PC-9 (cell line): ENCODE measurements at regions not wholly inside any gene's neighbourhood (a gene's known extent, or its start where the extent isn't known, plus 50 kb on each side); places are given as distances from the start of the nearest gene placed in this dataset.

Experiments used
- BruUV-seq: library from RNA; stranded (reverse); fragments of 400-500 nt; replicated peaks from 2 replicates; lab custom pipeline; 2021; lab: Mats Ljungman, UMichigan
- CTCF ChIA-PET: fragments of 300-600 bp; sonication (Branson Sonifier 250); formaldehyde crosslinking; loops from one replicate; lab custom pipeline; 2022; ENCODE audit warnings: antibody characterized with exemption; lab: Charles Lee
- POLR2A ChIA-PET: fragments of 300-600 bp; sonication (Branson Sonifier 250); formaldehyde crosslinking; loops from one replicate; lab custom pipeline; 2022; ENCODE audit warnings: antibody characterized with exemption; ENCODE audit not compliant: unreplicated experiment; lab: Charles Lee
- DNase-seq, 2 experiments: peaks; one replicate each; pipeline versions ENCODE4 v3.0.0 to v3.0.0-alpha.2; 2015 to 2022; ENCODE audit warnings: mixed read lengths in 1 of 2
- H2AFZ ChIP-seq: fragments of 200-600 bp; sonication (generic); 2 replicates; pipeline ENCODE4 v1.8.1; 2017; ENCODE audit warnings: antibody characterized with exemption
- H3F3A ChIP-seq: fragments of 200-600 bp; sonication (generic); 2 replicates; pipeline ENCODE4 v1.8.1; 2017; ENCODE audit warnings: antibody characterized with exemption, mild to moderate bottlenecking, low read depth; ENCODE audit not compliant: insufficient read depth
- H3K27ac ChIP-seq: fragments of 200-600 bp; sonication (generic); 2 replicates; pipeline ENCODE4 v1.6.1; 2016; ENCODE audit warnings: mixed run types
- H3K27me3 ChIP-seq: fragments of 200-600 bp; sonication (generic); 2 replicates; pipeline ENCODE4 v1.6.1; 2016; ENCODE audit warnings: low read depth, mixed run types; ENCODE audit not compliant: insufficient read depth
- H3K36me3 ChIP-seq: fragments of 200-600 bp; sonication (generic); 2 replicates; pipeline ENCODE4 v1.6.1; 2016; ENCODE audit warnings: low read depth, mixed run types
- H3K4me1 ChIP-seq: fragments of 200-600 bp; sonication (generic); replicated peaks from 2 replicates; pipeline ENCODE4 v1.6.1; 2016; ENCODE audit warnings: mixed run types; ENCODE audit not compliant: insufficient read depth
- H3K4me2 ChIP-seq: fragments of 200-600 bp; sonication (generic); 2 replicates; pipeline ENCODE4 v1.6.1; 2017; ENCODE audit warnings: mixed run types
- H3K4me3 ChIP-seq: fragments of 200-600 bp; sonication (generic); 2 replicates; pipeline ENCODE4 v1.6.1; 2016; ENCODE audit warnings: mixed run types
- H3K79me2 ChIP-seq: fragments of 200-600 bp; sonication (generic); 2 replicates; pipeline ENCODE4 v1.6.1; 2017; ENCODE audit warnings: low read depth, mixed run types
- H3K9me2 ChIP-seq: fragments of 200-600 bp; sonication (generic); 2 replicates; pipeline ENCODE4 v1.8.1; 2017; ENCODE audit warnings: mild to moderate bottlenecking; ENCODE audit not compliant: insufficient read depth
- H3K9me3 ChIP-seq: fragments of 200-600 bp; sonication (generic); 2 replicates; pipeline ENCODE4 v1.8.1; 2016; ENCODE audit warnings: low read depth; ENCODE audit not compliant: insufficient read depth
- H4K20me1 ChIP-seq: fragments of 200-600 bp; sonication (generic); 2 replicates; pipeline ENCODE4 v1.8.1; 2017; ENCODE audit not compliant: insufficient read depth
- EZH2 ChIP-seq: fragments of 200-600 bp; sonication (generic); IDR thresholded peaks from 2 replicates; pipeline ENCODE4 v1.8.0; 2017; ENCODE audit warnings: antibody characterized with exemption, low read depth
- intact Hi-C: fragments of 100-400 bp; cut with micrococcal nuclease; formaldehyde crosslinking; loops from one replicate; pipeline ENCODE4 v1.10.0; 2022; ENCODE audit not compliant: unreplicated experiment
- TF ChIP-seq, protein P1 (sequence below): fragments of 200-600 bp; sonication (generic); conservative IDR thresholded peaks from 2 replicates; pipeline ENCODE4 v1.6.1; 2017; ENCODE audit warnings: mixed run types, antibody characterized with exemption, mild to moderate bottlenecking, moderate library complexity

DNA sequence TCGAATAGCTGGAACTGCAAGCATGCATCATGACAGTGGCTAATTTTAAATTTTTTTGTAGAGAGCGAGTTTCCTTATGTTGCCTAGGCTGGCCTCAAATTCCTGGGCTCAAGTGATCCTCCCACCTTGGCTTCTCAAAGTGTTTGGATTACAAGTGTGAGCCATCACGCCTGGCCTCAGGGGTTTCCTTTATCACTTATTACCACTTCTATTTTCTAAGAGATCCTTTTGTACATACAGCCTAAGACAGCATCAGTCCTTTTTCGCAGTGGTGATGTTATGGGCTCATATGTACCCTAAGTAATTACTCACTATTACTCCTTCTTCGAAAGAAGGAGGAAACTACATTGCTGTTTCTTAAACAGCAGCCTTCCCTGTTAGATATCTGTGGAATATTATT is 54.1 kb upstream of the CDKN2AIP start:
- no peak overlapping the region for H3K4me3 ChIP-seq
- DNase-seq, result no peak
- H3K4me2 ChIP-seq, result no peak overlapping the region
- BruUV-seq, result no TSS peak
- no peaks in the 10 kb centered on the region for H4K20me1 ChIP-seq
- H3F3A ChIP-seq, result no peaks in the 10 kb centered on the region
- H2AFZ ChIP-seq, result no peak overlapping the region
- intact Hi-C loops, result no loop called here
- H3K9me3 ChIP-seq, result no peaks in the 10 kb centered on the region
- H3K79me2 ChIP-seq, result no peaks in the 10 kb centered on the region
- TF ChIP-seq EZH2, result no peak
- TF ChIP-seq, protein P1, sequence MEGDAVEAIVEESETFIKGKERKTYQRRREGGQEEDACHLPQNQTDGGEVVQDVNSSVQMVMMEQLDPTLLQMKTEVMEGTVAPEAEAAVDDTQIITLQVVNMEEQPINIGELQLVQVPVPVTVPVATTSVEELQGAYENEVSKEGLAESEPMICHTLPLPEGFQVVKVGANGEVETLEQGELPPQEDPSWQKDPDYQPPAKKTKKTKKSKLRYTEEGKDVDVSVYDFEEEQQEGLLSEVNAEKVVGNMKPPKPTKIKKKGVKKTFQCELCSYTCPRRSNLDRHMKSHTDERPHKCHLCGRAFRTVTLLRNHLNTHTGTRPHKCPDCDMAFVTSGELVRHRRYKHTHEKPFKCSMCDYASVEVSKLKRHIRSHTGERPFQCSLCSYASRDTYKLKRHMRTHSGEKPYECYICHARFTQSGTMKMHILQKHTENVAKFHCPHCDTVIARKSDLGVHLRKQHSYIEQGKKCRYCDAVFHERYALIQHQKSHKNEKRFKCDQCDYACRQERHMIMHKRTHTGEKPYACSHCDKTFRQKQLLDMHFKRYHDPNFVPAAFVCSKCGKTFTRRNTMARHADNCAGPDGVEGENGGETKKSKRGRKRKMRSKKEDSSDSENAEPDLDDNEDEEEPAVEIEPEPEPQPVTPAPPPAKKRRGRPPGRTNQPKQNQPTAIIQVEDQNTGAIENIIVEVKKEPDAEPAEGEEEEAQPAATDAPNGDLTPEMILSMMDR, result no peak
- H3K27me3 ChIP-seq, result 0 out of 2 replicates have a peak, but pooled peaks cover 5% of the 10 kb centered on the region
- H3K27ac ChIP-seq, result no peak overlapping the region
- no peaks in the 10 kb centered on the region for H3K4me1 ChIP-seq
- no peaks in the 10 kb centered on the region for H3K9me2 ChIP-seq
- ChIA-PET CTCF (no interaction called here), POLR2A (no interaction called here)
- no peaks in the 10 kb centered on the region for H3K36me3 ChIP-seq

DNA sequence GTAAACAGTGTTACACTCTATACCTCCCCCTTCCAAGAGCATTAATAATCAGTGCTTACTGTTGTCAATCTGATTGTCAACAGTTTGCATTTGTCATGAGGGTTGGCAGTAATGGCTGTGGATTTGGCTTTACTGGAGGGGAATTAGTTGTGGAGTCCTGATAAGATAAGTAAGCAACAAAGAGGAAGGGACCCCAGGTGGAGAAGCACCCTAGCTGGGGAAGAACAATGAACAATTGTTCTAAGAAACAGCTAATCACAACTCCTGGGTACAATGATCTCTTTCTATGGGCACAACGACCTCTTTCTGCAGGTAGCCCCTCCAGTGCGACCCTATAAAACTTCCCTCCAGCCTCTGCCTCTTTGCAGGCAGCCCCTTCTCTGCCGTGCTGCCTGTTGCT is 53.2 kb upstream of the CDKN2AIP start:
- Histone ChIP-seq H3K4me3 (no peak overlapping the region), H2AFZ (no peak overlapping the region), H3K4me1 (no peaks in the 10 kb centered on the region), H3K79me2 (no peaks in the 10 kb centered on the region), H3K27ac (no peak overlapping the region), H3K27me3 (0 out of 2 replicates have a peak, but pooled peaks cover 5% of the 10 kb centered on the region), H3K36me3 (no peaks in the 10 kb centered on the region), H3K4me2 (no peak overlapping the region), H4K20me1 (no peaks in the 10 kb centered on the region), H3K9me3 (no peaks in the 10 kb centered on the region), H3K9me2 (no peaks in the 10 kb centered on the region), H3F3A (no peaks in the 10 kb centered on the region)
- DNase-seq, result no peak
- no peak for TF ChIP-seq EZH2
- TF ChIP-seq, protein P1, result no peak
- ChIA-PET POLR2A (no interaction called here), CTCF (no interaction called here)
- intact Hi-C loops, result no loop called here
- no TSS peak for BruUV-seq

DNA sequence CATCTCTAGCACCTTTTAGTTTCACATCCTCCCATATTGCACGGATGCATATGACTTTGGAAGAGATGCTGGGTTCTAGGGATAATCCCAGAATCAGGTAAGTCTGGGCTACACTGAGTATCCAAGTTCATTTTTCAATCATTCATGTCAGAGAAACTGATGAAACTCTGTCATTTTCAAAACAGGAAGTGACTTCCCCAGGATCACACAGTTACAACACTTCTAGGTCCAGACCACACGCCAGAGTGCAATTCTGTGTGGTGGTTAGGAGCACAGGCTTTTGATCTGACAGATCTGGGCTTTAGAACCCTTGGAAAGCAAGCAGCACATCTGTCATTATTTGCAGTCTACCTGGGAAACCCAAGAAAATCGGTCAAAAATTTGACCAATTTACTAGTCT is 52.1 kb upstream of the CDKN2AIP start:
- intact Hi-C loops, result no loop called here
- TF ChIP-seq, protein P1, result no peak
- no peak for TF ChIP-seq EZH2
- Histone ChIP-seq H3K79me2 (no peaks in the 10 kb centered on the region), H3K4me2 (no peak overlapping the region), H3K9me3 (no peaks in the 10 kb centered on the region), H3K4me3 (no peak overlapping the region), H3K4me1 (no peaks in the 10 kb centered on the region), H3K27ac (no peak overlapping the region), H3K27me3 (0 out of 2 replicates have a peak, but pooled peaks cover 5% of the 10 kb centered on the region), H3F3A (no peaks in the 10 kb centered on the region), H4K20me1 (no peaks in the 10 kb centered on the region), H3K36me3 (no peaks in the 10 kb centered on the region), H3K9me2 (no peaks in the 10 kb centered on the region), H2AFZ (no peak overlapping the region)
- DNase-seq, result no peak
- BruUV-seq, result no TSS peak
- CTCF ChIA-PET, result no interaction called here
- POLR2A ChIA-PET, result no interaction called here
